SK-N-SH treated with all-trans-retinoic acid at 6 μM for 48 hours (cell line): ENCODE measurements at regions not wholly inside any gene's neighbourhood (a gene's known extent, or its start where the extent isn't known, plus 50 kb on each side); places are given as distances from the start of the nearest gene placed in this dataset.
"Not testable (repeated sequence)": the region's sequence is repeated elsewhere in the genome, so short reads cannot be mapped to it uniquely, and the experiment has no call there.

Experiments
- ARNTL ChIP-seq: fragments of 450-650 bp; formaldehyde crosslinking; IDR thresholded peaks from 2 replicates; pipeline ENCODE4 v1.5.0; 2020; ENCODE audit warnings: low read depth, mild to moderate bottlenecking, moderate library complexity, borderline replicate concordance
- BACH2 ChIP-seq: fragments of 250-450 bp; sonication (Bioruptor Pico); IDR thresholded peaks from 2 replicates; pipeline ENCODE4 v1.9.0; 2021; ENCODE audit warnings: mild to moderate bottlenecking, borderline replicate concordance
- CREB5 ChIP-seq: fragments of 250-450 bp; sonication (Bioruptor Pico); IDR thresholded peaks from 2 replicates; pipeline ENCODE4 v1.5.1; 2020; ENCODE audit warnings: low read depth, mild to moderate bottlenecking, moderate library complexity
- ESRRG ChIP-seq: fragments of 250-450 bp; sonication (Bioruptor Pico); IDR thresholded peaks from 2 replicates; pipeline ENCODE4 v1.6.1; 2021; ENCODE audit warnings: mild to moderate bottlenecking
- OSR1 ChIP-seq: fragments of 250-450 bp; sonication (Bioruptor Pico); IDR thresholded peaks from 2 replicates; pipeline ENCODE4 v1.8.0; 2022; ENCODE audit warnings: moderate library complexity, mild to moderate bottlenecking, inconsistent platforms
- PATZ1 ChIP-seq: fragments of 250-450 bp; sonication (Bioruptor Pico); IDR thresholded peaks from 2 replicates; pipeline ENCODE4 v1.8.0; 2020; ENCODE audit warnings: mild to moderate bottlenecking, moderate library complexity, borderline replicate concordance
- PPARA ChIP-seq: fragments of 250-450 bp; sonication (Bioruptor Pico); IDR thresholded peaks from 2 replicates; pipeline ENCODE4 v1.5.0; 2020; ENCODE audit warnings: mild to moderate bottlenecking, borderline replicate concordance
- RARB ChIP-seq: fragments of 250-450 bp; sonication (Bioruptor Pico); IDR thresholded peaks from 2 replicates; pipeline ENCODE4 v1.8.0; 2021; ENCODE audit warnings: mild to moderate bottlenecking, moderate library complexity
- TOX ChIP-seq: fragments of 250-450 bp; sonication (Bioruptor Pico); IDR thresholded peaks from 2 replicates; pipeline ENCODE4 v1.8.0; 2021; ENCODE audit warnings: mild to moderate bottlenecking, moderate library complexity, borderline replicate concordance
- TSHZ2 ChIP-seq: fragments of 250-450 bp; sonication (Bioruptor Pico); IDR thresholded peaks from 2 replicates; pipeline ENCODE4 v1.5.0; 2020; ENCODE audit warnings: mild to moderate bottlenecking, moderate library complexity
- ZC3H10 ChIP-seq: fragments of 250-450 bp; sonication (Bioruptor Pico); IDR thresholded peaks from 2 replicates; pipeline ENCODE4 v1.5.1; 2021; ENCODE audit warnings: mild to moderate bottlenecking, moderate library complexity
- ZFP3 ChIP-seq: fragments of 250-450 bp; sonication (Bioruptor Pico); IDR thresholded peaks from 2 replicates; pipeline ENCODE4 v1.5.0; 2020; ENCODE audit warnings: mild to moderate bottlenecking, moderate library complexity

- TF ChIP-seq PATZ1 (CRISPR knock-in tag); PPARA (CRISPR knock-in tag); RARB (CRISPR knock-in tag); ZC3H10 (CRISPR knock-in tag); ESRRG; OSR1 (CRISPR knock-in tag); BACH2 (CRISPR knock-in tag); ARNTL (CRISPR knock-in tag); CREB5 (CRISPR knock-in tag); TOX (CRISPR knock-in tag); TSHZ2; ZFP3: not testable (repeated sequence)
Measured at GRCh38 chr6:977226-977625, 284.3 kb upstream of the EXOC2 start.
